ENCODE measurements at regions not wholly inside any gene's neighbourhood (a gene's known extent, or its start where the extent isn't known, plus 50 kb on each side); places are given as distances from the start of the nearest gene placed in this dataset.

DNA sequence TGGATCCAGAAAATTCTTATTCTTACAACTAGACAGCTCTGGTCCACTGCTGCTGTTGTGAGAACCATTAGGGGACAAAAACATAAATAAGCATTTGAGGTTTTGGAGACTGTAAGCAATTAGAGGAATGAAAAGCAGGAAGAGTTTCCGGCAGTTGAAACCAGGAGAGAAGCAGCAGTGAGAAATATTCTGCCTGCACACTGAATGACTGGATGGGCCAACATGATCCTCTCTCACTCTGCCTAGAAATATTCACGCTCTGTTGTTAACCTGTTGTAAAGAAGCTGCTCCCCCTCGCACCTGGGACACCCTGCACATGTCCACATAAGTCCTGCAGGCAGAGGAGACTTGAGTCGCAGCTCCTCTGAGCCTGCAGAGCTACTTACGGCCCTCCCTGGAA is 60.4 kb upstream of the RNF152 start:
- ChIA-PET POLR2A (ENCODE audit: unreplicated experiment) (no interaction called here), CTCF (no interaction called here)
- peak overlapping the region; percentile 80 for H3K4ac ChIP-seq (ENCODE audit: low read depth, low read length)
- dilution Hi-C loops (cut with HindIII; ENCODE audit: low sequenced_read_pairs, unreplicated experiment) (no loop called here), intact Hi-C loops (cut with micrococcal nuclease) (no loop called here), in situ Hi-C loops (cut with MboI; ENCODE audit: low sequenced_read_pairs) (no loop called here)
- peaks cover 28% of the 10 kb centered on the region for H3K9me1 ChIP-seq (ENCODE audit: insufficient read depth, low read length)
- BruUV-seq (replicated peaks) = no TSS peak
- H3K4me1 ChIP-seq (ENCODE audit: control insufficient read depth, insufficient read depth, low read length) = peaks cover 18% of the 10 kb centered on the region
- peak overlapping the region; percentile 8 for H2BK5ac ChIP-seq (ENCODE audit: low read depth, low read length, poor library complexity, severe bottlenecking)
- WGBS, 2 experiments (ENCODE audit: extremely low coverage in 2 of 2, insufficient read length in 1 of 2) = no CpG with 5 or more reads among the region's 5 CpGs
- peak overlapping the region; percentile 63; the same call in 1 of the 2 replicates for H2AK5ac ChIP-seq (ENCODE audit: low read depth, low read length)
- 0 out of 2 replicates have a peak overlapping the region, but pooled peaks have one; percentile 22 for H3K14ac ChIP-seq (replicated peaks; ENCODE audit: low read depth, low read length)
- no peaks in the 10 kb centered on the region for H4K20me1 ChIP-seq (ENCODE audit: insufficient read depth, low read length)
- DNase-seq = no peak
- peak overlapping the region; percentile 38 for H2BK20ac ChIP-seq (ENCODE audit: low read depth, low read length)
- no peak overlapping the region; the same call in 1 of the 2 replicates for H3K56ac ChIP-seq (ENCODE audit: extremely low read depth, insufficient read depth, low read length)
- no peak overlapping the region for H3K18ac ChIP-seq (ENCODE audit: low read depth, low read length)
- H3K4me2 ChIP-seq (ENCODE audit: low read depth, low read length) = no peak overlapping the region
- no peak overlapping the region for H3K4me3 ChIP-seq (ENCODE audit: insufficient read depth, low read depth, low read length)
- 0 out of 3 replicates have a peak overlapping the region, but pooled peaks have one; percentile 40 for H2BK15ac ChIP-seq (ENCODE audit: low read depth, low read length)
- ATAC-seq (ENCODE audit: low read depth) = no peak
- peak overlapping the region; percentile 6 to 37; a peak in 2 of 4 replicates for H4K8ac ChIP-seq (ENCODE audit: low read depth in 2 of 2, low read length in 2 of 2)
- H3K79me1 ChIP-seq (ENCODE audit: low read depth in 1 of 2, low read length in 2 of 2) = no peaks in the 10 kb centered on the region
- no peak for TF ChIP-seq MAFK (IDR thresholded peaks at IDR 0.05; ENCODE audit: low read depth, low read length)
- TF ChIP-seq POLR2A (IDR thresholded peaks at IDR 0.05; ENCODE audit: low read depth, low read length) = no peak
- no peak for TF ChIP-seq RFX5 (IDR thresholded peaks at IDR 0.05; ENCODE audit: low read depth, low read length)
- no peak for TF ChIP-seq RCOR1 (IDR thresholded peaks at IDR 0.05; ENCODE audit: insufficient replicate concordance, low read length)
- TF ChIP-seq, protein P1, sequence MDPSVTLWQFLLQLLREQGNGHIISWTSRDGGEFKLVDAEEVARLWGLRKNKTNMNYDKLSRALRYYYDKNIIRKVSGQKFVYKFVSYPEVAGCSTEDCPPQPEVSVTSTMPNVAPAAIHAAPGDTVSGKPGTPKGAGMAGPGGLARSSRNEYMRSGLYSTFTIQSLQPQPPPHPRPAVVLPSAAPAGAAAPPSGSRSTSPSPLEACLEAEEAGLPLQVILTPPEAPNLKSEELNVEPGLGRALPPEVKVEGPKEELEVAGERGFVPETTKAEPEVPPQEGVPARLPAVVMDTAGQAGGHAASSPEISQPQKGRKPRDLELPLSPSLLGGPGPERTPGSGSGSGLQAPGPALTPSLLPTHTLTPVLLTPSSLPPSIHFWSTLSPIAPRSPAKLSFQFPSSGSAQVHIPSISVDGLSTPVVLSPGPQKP (IDR thresholded peaks at IDR 0.05; ENCODE audit: borderline replicate concordance, low read depth, low read length) = no peak
- no peak for TF ChIP-seq CTCF (conservative IDR thresholded peaks at IDR 0.05; ENCODE audit: low read depth, low read length)
- TF ChIP-seq MAZ (IDR thresholded peaks at IDR 0.05; ENCODE audit: borderline replicate concordance, low read depth, low read length) = no peak
- TF ChIP-seq NFE2L2 (IDR thresholded peaks at IDR 0.05; ENCODE audit: low read depth, low read length) = no peak
- no peak for TF ChIP-seq CEBPB (IDR thresholded peaks at IDR 0.05; ENCODE audit: low read depth, low read length)
- TF ChIP-seq FOS (IDR thresholded peaks at IDR 0.05; ENCODE audit: low read depth, low read length) = no peak
- no peaks in the 10 kb centered on the region for H3K27me3 ChIP-seq (ENCODE audit: control insufficient read depth, insufficient read depth, low read length)
- H4K5ac ChIP-seq (ENCODE audit: low read depth, low read length) = no peak overlapping the region
- H3K23ac ChIP-seq (ENCODE audit: low read depth, low read length) = peak overlapping the region; percentile 5; the same call in 1 of the 2 replicates
- peak overlapping the region; percentile 60 for H2BK120ac ChIP-seq (ENCODE audit: low read depth, low read length)
- peak overlapping the region; percentile 39 for H2AFZ ChIP-seq (replicated peaks; ENCODE audit: low read length, poor library complexity)
- no peaks in the 10 kb centered on the region for H3K9me3 ChIP-seq (ENCODE audit: control insufficient read depth, insufficient read depth, low read length)
- H4K91ac ChIP-seq (ENCODE audit: insufficient read depth, low read depth, low read length) = peak overlapping the region; percentile 49; the same call in 1 of the 2 replicates
- no peaks in the 10 kb centered on the region for H3K36me3 ChIP-seq (ENCODE audit: control insufficient read depth, insufficient read depth, low read length)
- no peak overlapping the region for H2AK9ac ChIP-seq (replicated peaks; ENCODE audit: low read depth, low read length, poor library complexity)
- no peak overlapping the region for H3K9ac ChIP-seq (ENCODE audit: low read depth, low read length)
- H3K27ac ChIP-seq (ENCODE audit: insufficient read depth, low read length) = no peak overlapping the region

All from IMR-90 (cell line).